ENCODE measurements at regions not wholly inside any gene's neighbourhood (a gene's known extent, or its start where the extent isn't known, plus 50 kb on each side); places are given as distances from the start of the nearest gene placed in this dataset.

- TF ChIP-seq, protein P1, sequence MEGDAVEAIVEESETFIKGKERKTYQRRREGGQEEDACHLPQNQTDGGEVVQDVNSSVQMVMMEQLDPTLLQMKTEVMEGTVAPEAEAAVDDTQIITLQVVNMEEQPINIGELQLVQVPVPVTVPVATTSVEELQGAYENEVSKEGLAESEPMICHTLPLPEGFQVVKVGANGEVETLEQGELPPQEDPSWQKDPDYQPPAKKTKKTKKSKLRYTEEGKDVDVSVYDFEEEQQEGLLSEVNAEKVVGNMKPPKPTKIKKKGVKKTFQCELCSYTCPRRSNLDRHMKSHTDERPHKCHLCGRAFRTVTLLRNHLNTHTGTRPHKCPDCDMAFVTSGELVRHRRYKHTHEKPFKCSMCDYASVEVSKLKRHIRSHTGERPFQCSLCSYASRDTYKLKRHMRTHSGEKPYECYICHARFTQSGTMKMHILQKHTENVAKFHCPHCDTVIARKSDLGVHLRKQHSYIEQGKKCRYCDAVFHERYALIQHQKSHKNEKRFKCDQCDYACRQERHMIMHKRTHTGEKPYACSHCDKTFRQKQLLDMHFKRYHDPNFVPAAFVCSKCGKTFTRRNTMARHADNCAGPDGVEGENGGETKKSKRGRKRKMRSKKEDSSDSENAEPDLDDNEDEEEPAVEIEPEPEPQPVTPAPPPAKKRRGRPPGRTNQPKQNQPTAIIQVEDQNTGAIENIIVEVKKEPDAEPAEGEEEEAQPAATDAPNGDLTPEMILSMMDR (conservative IDR thresholded peaks at IDR 0.05; ENCODE audit: low read depth, low read length): no peak
- TF ChIP-seq EZH2 (IDR thresholded peaks at IDR 0.05; ENCODE audit: borderline replicate concordance, low read depth, low read length, poor library complexity, severe bottlenecking): no peak
Measured at GRCh38 chr7:12942609-12943008, 255.2 kb downstream of the ARL4A start.
